ENCODE measurements at regions not wholly inside any gene's neighbourhood (a gene's known extent, or its start where the extent isn't known, plus 50 kb on each side); places are given as distances from the start of the nearest gene placed in this dataset.

DNA sequence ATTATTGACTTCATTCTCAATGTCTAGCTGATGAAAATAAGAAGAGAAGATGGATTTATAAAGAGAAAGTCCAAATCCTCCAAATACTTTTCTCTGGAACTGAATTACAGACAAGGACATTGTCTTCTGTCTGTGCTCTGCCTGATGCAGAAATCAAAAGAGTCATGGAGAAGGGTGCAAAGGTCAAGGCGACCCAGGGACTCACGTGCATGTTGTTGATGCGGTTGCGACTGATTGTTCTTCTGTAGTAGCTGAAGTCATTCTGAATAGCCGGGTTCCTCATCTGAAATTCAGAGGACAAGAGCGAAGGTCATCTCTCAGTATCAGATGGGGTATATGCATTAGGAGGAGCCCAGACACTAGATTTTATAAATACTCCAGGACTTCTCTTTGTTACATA is 104.4 kb downstream of the CYRIA start:
- DNase-seq: no peak

DNA sequence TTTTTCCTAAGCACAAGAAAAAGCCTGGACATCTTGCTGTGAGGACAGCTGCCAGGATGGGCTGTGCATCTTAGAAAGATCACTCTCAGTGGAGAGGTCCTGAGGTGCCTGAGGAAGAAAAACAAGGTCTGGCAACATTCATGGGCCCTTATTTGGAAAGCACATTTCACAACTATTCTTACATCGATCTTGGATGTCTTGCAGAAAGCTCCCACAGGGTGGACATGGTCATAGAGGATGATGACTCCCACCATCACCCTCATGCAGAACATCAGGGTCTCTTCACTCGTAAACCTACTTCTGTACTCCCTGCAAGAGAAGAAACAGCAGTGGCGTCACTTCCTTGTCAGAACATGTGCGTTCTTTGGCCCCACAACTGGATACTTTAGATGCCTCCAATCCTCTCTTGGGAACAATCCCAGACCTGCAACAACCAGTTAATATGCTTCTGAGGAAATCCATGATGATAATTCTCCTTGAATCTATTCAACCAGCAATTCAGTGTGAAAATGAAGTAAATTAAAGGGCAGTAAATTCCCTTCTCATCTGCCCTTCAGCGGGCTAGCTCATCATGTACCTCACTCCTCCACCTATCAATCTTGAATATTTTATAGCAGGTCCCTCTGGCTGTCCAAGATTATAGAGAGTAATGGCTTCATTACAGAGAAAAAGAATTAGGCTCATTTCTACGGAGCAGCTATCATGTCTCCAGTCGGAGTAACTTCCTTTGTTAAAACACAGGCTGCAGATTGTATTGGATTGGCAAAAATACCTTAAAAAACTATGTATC is 106.2 kb downstream of the CYRIA start:
- no peak for DNase-seq

GRCh38 chr2:16554060-16554583 is 111.5 kb downstream of the CYRIA start:
- DNase-seq: no peak

DNA sequence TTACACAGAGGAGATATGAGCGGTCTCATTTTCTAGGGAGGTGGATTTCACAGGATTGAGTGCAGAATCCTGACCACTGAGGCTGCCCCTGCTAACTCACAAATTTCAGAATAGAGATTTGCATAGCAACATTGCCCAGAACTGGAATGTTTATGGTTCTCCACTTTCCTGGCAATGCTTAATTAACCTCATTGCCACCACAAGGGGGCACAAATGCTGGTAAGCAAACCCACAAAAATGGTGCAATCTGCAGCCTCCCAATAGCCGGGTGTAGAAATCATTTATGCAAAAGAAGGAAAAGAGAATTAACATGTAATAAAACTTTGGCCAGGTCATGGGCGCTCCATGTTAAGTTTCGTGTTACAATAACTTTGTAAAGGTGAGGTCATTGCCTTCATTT is 112.4 kb downstream of the CYRIA start:
- no peak for DNase-seq

DNA sequence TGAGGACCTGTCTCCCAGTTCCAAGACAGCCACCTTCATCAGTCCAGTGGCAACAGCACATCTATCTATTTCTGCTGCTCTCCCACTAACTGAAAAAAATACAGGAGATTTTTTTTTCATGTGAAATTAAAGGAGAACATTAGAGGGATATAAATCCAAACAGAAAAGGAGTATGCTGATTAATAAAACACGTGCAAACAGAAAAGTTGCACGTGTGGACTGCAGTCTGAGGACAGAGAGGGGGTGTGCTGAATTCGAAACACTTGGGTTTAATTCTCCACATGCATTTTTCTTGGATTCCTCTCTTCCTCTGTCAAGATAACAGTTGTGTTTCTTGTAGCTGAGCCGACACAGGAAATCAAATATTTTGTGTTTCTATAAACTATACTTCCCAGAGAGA is 113.4 kb downstream of the CYRIA start:
- DNase-seq: no peak

- DNase-seq: no peak
Measured at GRCh38 chr2:16548036-16548435, 117.6 kb downstream of the CYRIA start.

DNA sequence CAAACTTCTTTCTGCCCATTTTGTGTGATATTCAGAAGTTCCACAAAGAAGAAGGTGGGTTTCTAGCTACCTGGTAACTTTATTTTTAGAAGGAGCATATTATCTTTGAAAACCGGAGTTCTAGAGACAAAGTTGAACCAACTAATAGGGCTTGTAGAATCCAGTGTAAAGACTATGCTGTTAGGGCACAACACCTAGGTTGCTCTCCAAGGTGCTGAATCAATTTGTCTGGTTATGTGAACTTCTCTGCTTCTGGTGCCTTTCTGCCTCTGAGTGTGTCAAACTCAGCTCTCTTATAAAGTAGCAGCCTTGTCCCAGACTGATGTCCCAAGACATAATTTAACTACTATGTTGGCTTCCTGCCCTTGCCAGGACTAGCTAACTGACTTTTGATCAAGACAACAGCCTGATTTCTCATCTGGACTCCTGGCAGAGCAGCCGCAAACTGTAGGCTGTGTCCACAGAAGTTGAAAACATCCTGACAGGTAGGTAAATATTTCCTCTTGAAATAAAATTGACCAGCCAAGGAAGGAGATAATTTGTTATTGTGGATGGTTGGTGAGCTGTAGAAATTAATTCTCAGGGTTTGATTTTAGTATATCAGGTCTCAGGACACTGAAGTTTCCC is 119.4 kb downstream of the CYRIA start:
- peak; percentile 60 for DNase-seq

DNA sequence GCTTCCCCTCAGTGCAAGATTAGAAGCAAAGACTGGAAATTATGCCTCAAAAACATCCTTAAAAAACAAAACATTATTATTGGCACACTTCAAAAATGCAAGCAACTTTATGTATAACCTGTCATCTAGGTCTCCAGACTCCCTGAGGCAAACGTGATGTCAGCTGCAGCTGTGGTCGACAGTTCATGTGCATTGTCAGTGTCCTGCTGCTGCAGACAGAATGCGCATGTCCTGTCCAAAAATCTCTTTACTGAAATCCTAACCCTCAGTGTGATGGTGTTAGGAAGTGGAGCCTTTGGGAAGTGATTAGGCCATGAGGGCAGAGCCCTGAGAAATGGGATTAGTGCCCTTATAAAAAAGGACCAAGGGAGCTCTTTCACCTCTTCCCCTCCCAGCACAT is 126.9 kb downstream of the CYRIA start:
- DNase-seq: no peak

GRCh38 chr2:16537347-16537746 is 128.3 kb downstream of the CYRIA start:
- DNase-seq: no peak

- no peak for DNase-seq
Measured at GRCh38 chr2:16526193-16526592, 139.4 kb downstream of the CYRIA start.

GRCh38 chr2:16525265-16525887 is 140.3 kb downstream of the CYRIA start:
- DNase-seq: peak; percentile 72

DNA sequence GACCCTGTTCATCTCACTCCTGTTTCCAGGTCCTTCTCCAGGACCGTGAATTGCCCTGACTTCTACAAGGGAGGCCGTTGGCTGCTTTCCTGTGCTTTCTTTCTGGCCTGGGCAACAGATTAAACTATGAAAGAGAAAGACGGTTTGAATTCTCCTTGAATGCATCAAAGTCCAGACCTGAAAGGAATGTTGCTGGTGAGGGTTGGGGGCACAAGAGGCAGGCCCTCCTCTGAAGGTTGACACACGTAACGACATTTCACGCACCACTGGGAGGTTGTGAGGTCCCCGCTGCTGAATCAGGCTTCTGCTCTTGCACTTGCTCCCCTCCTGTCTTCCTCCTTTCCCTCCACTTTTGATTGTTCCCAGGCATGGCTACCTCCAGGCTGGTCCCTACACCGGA is 141.9 kb downstream of the CYRIA start:
- DNase-seq: no peak

- no peak for DNase-seq
Measured at GRCh38 chr2:16522031-16522831, 143.4 kb downstream of the CYRIA start.

GRCh38 chr2:16520891-16521290 is 144.7 kb downstream of the CYRIA start:
- DNase-seq: no peak

DNA sequence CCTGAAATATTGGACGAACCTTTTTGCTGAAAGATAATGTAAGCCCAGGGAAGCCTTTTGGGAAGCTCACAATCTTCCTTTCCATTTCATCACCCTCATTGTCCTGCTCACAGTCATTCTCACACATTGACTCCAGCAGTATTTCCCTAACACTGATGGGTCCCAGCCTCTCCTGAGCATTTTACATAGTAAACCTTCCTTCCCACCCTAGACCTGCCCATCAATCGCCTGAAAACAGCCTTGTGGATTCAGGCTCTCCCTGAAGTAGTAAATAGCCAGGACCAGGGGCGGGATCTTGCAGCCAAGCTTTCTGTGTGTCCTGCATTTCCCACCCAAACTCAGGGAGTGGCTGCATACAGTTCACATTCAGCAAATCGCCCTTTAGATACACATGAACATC is 149.9 kb downstream of the CYRIA start:
- no peak for DNase-seq

GRCh38 chr2:16513626-16514025 is 152.0 kb downstream of the CYRIA start:
- no peak for DNase-seq

- no peak for DNase-seq
Measured at GRCh38 chr2:16511041-16511440, 154.6 kb downstream of the CYRIA start.

- no peak for DNase-seq
Measured at GRCh38 chr2:16509042-16509441, 156.6 kb downstream of the CYRIA start.

GRCh38 chr2:16508490-16508851 is 157.2 kb downstream of the CYRIA start:
- no peak for DNase-seq

- DNase-seq: peak; percentile 81
Measured at GRCh38 chr2:16507655-16508489, 157.8 kb downstream of the CYRIA start.

- no peak for DNase-seq
Measured at GRCh38 chr2:16506366-16506765, 159.3 kb downstream of the CYRIA start.
